MG63 (cell line): ENCODE measurements at regions not wholly inside any gene's neighbourhood (a gene's known extent, or its start where the extent isn't known, plus 50 kb on each side); places are given as distances from the start of the nearest gene placed in this dataset.
"Not testable (repeated sequence)": the region's sequence is repeated elsewhere in the genome, so short reads cannot be mapped to it uniquely, and the experiment has no call there.

Source experiments
- DNase-seq: peaks from one replicate; pipeline ENCODE4 v3.0.0-alpha.2; 2020
- H3K27me3 ChIP-seq: fragments of 250-450 bp; sonication (Bioruptor Pico); 2 replicates; pipeline ENCODE4 v1.5.1; 2020; ENCODE audit warnings: mild to moderate bottlenecking, moderate library complexity
- H3K36me3 ChIP-seq: fragments of 250-450 bp; sonication (Bioruptor Pico); 2 replicates; pipeline ENCODE4 v1.5.1; 2020; ENCODE audit warnings: mild to moderate bottlenecking, moderate library complexity
- H3K4me3 ChIP-seq: fragments of 250-450 bp; sonication (Bioruptor Pico); 2 replicates; pipeline ENCODE4 v1.5.1; 2020; ENCODE audit warnings: mild to moderate bottlenecking, moderate library complexity
- H3K9me3 ChIP-seq: fragments of 250-450 bp; sonication (Bioruptor Pico); 2 replicates; pipeline ENCODE4 v1.5.1; 2020; ENCODE audit warnings: mild to moderate bottlenecking, moderate library complexity

DNA sequence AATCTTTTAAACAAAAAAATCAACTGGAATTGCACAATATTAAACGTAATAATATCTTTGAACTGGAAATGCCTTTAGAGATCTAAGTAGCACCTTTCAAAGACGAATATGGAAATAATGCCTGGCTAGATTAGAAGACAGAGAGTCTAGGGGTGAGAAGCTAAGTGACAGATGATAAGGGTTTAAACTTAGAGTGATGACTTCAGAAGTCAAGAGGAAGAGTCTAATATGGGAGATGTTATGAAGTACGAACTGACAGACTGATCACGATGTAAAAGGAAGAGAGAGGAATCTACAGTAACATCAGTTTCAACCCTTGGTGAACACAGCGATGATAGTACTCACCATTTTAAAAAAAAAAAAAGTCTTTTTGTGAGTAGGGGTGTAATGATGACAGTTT lies 57.9 kb downstream of the HINT1 start:
- Histone ChIP-seq H3K9me3 (no peaks in the 10 kb centered on the region), H3K36me3 (no peaks in the 10 kb centered on the region), H3K27me3 (peaks cover 6% of the 10 kb centered on the region), H3K4me3 (no peak overlapping the region)
- no peak for DNase-seq

DNA sequence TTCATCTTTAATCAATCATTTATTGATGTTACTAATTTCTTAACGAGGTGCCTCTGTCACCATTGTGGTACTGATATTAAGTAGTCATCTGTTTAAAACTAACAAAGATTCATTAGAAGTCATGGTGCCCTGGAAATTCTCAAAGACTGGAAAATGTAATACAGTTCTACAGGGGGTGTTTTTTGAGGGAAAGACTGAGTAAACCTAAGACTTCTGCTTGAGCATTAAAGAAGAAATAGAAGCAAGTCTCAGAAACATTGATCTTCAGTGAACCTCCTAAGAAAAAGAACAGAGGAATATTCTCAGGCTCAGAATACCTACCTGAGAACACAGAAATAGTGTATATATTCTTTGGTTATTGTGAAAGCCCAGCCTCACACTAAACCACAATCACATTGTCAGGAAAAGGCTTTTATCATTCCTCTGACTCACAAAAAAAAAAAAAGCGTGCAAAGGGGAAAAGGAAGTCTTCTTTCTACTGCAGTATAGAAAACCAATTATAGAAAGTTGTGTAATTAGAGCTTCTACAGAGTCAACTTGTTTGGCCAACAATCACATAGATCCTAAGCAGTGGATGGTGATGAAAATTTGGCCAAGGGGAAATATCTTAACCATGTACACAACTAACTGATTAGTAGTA lies 60.8 kb downstream of the HINT1 start:
- Histone ChIP-seq H3K4me3 (no peak overlapping the region), H3K27me3 (peaks cover 9% of the 10 kb centered on the region; the same call in 1 of the 2 replicates), H3K36me3 (no peaks in the 10 kb centered on the region), H3K9me3 (no peaks in the 10 kb centered on the region)
- no peak for DNase-seq

GRCh38 chr5:131096774-131097710 lies 68.0 kb downstream of the HINT1 start:
- no peak for DNase-seq
- Histone ChIP-seq H3K9me3 (no peaks in the 10 kb centered on the region), H3K4me3 (no peak overlapping the region), H3K36me3 (no peaks in the 10 kb centered on the region), H3K27me3 (peaks cover 13% of the 10 kb centered on the region; the same call in 1 of the 2 replicates)

- not testable (repeated sequence) for H3K36me3 ChIP-seq, DNase-seq, H3K4me3 ChIP-seq, H3K9me3 ChIP-seq
- H3K27me3 ChIP-seq, result peaks cover 13% of the 10 kb centered on the region; the same call in 1 of the 2 replicates
Measured at GRCh38 chr5:131095561-131095960, 69.5 kb downstream of the HINT1 start.

- H3K27me3 ChIP-seq, result no peaks in the 10 kb centered on the region
- H3K36me3 ChIP-seq, result no peaks in the 10 kb centered on the region
- H3K4me3 ChIP-seq, result no peak overlapping the region
- no peak for DNase-seq
- H3K9me3 ChIP-seq, result no peaks in the 10 kb centered on the region
Measured at GRCh38 chr5:131084436-131084835, 80.6 kb downstream of the HINT1 start.

- Histone ChIP-seq H3K4me3 (no peak overlapping the region), H3K9me3 (no peaks in the 10 kb centered on the region), H3K36me3 (no peaks in the 10 kb centered on the region), H3K27me3 (no peaks in the 10 kb centered on the region)
- no peak for DNase-seq
Measured at GRCh38 chr5:131081913-131082488, 83.1 kb downstream of the HINT1 start.

GRCh38 chr5:131081374-131081773 lies 83.7 kb downstream of the HINT1 start:
- no peak for DNase-seq

DNA sequence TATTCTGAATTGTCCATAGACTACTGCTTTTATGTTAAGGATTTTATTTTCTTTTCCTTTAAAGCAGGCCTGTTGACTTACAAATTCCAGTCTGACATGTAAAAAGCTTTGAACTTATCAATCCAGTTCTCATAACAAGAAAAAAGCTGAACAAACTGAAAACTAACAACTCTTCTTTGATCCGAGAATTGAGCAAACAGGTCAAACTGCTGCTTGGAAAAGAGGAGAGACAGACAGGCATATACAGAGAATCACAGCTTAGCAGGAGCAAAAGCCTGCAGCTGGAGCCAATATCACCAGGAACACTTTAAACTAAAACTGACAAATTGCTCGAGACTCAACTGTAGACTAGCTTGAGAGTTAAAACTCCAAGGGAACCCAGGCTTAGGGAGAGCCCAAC lies 85.8 kb downstream of the HINT1 start:
- H3K36me3 ChIP-seq, result no peaks in the 10 kb centered on the region
- no peaks in the 10 kb centered on the region for H3K9me3 ChIP-seq
- H3K4me3 ChIP-seq, result no peak overlapping the region
- DNase-seq, result no peak
- no peaks in the 10 kb centered on the region; the same call in 1 of the 2 replicates for H3K27me3 ChIP-seq

More at GRCh38 chr5:131081374-131081773, 83.7 kb downstream of the HINT1 start:
- Histone ChIP-seq H3K4me3 (no peak overlapping the region), H3K36me3 (no peaks in the 10 kb centered on the region), H3K27me3 (no peaks in the 10 kb centered on the region; the same call in 1 of the 2 replicates), H3K9me3 (no peaks in the 10 kb centered on the region)

DNA sequence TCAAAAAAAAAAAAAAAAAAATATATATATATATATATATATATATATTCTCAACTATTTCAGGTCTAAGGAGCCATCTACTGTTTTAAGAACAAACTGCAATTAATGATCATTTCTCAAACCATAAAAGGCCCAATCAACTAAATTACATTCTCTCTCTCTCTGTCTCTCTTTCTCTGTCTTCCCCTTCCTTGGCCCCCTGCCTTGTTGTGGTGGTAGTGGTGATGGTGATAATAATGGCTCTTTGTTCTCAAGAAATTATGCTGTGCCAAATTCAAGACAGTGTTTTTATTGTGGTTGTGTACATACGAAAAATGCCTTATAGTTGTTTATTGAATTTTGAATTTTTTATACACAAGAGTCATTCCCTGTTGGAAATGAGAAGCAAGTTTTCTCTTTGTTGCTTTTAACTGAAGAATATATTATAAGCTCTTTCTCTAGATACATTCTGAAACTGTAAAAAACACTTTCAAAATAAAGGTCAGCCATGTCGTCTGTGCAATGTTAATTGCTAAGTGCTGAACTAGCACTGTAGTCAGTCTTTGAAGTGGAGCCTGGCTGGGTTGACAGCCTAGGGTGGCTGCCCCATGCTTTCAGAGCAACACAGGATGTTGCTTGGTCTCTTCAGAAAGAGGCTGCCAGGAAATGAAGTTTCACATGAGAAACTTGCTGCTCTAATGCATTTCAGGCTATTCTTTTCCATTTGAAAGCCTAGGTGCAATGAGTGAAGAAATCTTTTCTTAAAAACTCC lies 96.0 kb downstream of the HINT1 start:
- no peak for DNase-seq
- Histone ChIP-seq H3K27me3 (no peaks in the 10 kb centered on the region; the same call in 1 of the 2 replicates), H3K4me3 (no peak overlapping the region), H3K9me3 (no peaks in the 10 kb centered on the region), H3K36me3 (no peaks in the 10 kb centered on the region)

DNA sequence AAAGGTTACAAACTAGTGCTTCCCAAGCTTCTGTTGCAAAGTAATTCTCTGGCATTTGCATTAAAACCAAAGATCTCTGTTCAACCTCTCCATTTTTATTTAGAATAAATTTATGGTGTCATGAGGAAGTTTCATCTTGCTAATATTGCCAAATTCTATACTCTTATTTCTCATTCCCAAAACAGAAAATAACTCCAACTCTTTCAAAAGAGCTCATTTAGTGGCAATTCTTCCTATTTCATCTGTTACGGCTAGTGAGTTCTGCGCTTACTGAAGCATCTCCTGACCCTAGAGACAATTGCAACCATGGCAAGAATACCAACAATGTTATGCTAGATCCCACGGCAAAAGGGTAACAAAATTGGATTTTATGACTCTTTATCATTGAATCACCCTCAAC lies 97.0 kb downstream of the HINT1 start:
- DNase-seq, result no peak
- H3K4me3 ChIP-seq, result no peak overlapping the region

DNA sequence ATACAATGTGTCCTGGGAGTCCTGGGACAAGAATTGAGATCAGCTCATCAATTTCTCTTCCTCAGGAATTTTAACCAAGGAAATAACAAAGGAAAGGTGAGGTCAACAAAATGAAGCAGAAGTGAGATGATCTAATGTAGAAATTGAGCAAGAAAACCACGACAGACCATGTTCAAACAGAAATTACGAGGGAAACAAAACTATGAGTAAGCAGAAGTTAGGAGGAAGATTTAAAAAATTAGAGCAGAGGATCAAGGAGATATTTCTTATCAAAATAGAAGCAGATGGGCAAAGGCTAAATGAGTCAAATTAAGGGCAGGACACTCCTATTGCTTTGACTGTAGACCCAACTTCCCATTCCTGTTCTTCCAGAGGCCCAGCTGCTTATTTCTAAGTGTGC lies 97.4 kb downstream of the HINT1 start:
- no peaks in the 10 kb centered on the region; the same call in 1 of the 2 replicates for H3K27me3 ChIP-seq
- no peaks in the 10 kb centered on the region for H3K9me3 ChIP-seq
- H3K4me3 ChIP-seq, result no peak overlapping the region
- DNase-seq, result no peak
- no peaks in the 10 kb centered on the region for H3K36me3 ChIP-seq

More for the DNA sequence above, 97.0 kb downstream of the HINT1 start:
- Histone ChIP-seq H3K27me3 (no peaks in the 10 kb centered on the region; the same call in 1 of the 2 replicates), H3K9me3 (no peaks in the 10 kb centered on the region), H3K36me3 (no peaks in the 10 kb centered on the region)

- Histone ChIP-seq H3K36me3 (no peaks in the 10 kb centered on the region), H3K9me3 (no peaks in the 10 kb centered on the region), H3K27me3 (no peaks in the 10 kb centered on the region; the same call in 1 of the 2 replicates), H3K4me3 (no peak overlapping the region)
- no peak for DNase-seq
Measured at GRCh38 chr5:131064669-131065371, 100.2 kb downstream of the HINT1 start.

DNA sequence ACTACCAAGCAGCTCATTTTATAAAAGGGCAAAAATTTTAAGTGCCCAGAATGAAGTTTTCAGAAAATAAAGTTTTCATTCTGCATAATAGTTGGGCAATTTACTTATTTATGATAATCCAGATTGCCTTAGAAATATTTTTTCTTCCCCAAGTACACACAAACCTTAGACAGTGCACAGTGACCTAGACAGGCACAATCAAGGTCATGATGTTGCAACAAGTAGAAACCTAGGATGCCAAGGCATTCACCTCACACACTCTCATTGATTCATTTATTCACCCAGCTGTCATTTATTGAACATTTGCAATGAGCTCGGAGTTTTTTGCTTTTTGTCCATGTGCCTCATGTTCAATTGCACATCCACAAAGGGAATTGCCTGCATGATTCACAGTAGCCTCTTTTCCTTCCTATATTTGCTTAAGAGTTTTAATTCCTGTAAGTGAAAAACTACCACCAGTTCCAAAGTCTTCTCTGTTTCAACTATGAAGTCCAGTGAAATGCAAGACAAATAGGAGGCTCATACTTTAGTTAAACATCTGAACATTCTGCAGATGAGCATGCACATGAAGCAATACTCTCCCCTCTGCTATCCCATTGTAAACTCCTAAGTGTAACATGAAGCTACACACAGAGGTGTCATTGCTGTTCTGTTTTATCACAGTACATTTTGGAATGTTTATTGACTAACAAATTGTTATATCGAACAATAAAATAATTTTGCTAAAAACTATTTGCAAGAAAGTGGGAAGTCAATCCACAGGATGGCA lies 122.9 kb downstream of the HINT1 start:
- Histone ChIP-seq H3K9me3 (no peaks in the 10 kb centered on the region), H3K4me3 (no peak overlapping the region), H3K27me3 (no peaks in the 10 kb centered on the region), H3K36me3 (no peaks in the 10 kb centered on the region)
- no peak for DNase-seq

GRCh38 chr5:131023498-131023865 lies 141.6 kb downstream of the HINT1 start:
- H3K4me3 ChIP-seq, result no peak overlapping the region
- no peaks in the 10 kb centered on the region for H3K36me3 ChIP-seq
- H3K9me3 ChIP-seq, result no peaks in the 10 kb centered on the region
- DNase-seq, result no peak
- no peaks in the 10 kb centered on the region for H3K27me3 ChIP-seq

DNA sequence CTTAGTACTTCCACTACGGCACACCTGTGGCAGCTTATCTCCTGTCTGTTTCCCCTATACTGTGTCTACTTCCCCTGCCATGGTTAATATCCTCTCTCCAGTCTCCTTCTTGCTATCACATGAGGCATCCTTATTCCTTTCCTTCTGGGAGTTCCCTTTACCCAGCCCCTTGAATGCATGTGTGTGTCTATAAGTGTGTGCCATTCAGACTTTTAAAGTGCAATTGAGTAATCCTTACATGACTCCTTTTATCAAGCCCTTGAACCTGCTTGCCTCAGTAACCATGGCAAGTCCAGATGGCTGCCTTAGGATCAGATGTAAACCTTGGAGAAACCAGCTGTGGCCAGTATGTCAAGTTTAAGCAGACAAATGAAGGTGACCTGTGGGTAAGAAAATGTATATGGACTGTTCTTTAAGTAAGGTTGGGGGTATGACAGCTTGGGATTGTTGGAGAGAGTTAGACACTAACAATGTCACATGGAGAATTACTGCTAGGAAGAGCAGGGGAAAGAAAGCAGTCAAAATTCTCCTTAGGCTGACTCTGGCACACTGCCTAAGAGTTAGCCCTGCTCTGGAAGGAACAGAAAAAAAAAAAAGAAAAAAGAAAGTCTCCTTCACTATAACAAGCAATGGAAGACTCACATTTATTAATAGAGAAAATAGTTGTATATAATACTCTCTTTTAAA lies 142.1 kb downstream of the HINT1 start:
- Histone ChIP-seq H3K36me3 (no peaks in the 10 kb centered on the region), H3K9me3 (no peaks in the 10 kb centered on the region), H3K4me3 (no peak overlapping the region), H3K27me3 (no peaks in the 10 kb centered on the region)
- no peak for DNase-seq
